A549 (cell line): ENCODE measurements at regions not wholly inside any gene's neighbourhood (a gene's known extent, or its start where the extent isn't known, plus 50 kb on each side); places are given as distances from the start of the nearest gene placed in this dataset.

Experiments
- ATAC-seq, 2 experiments: fragments of 200-7000 bp in 1 of 2; fragments of >200 bp in 1 of 2; cut with Nextera tagmentation in 1 of 2; cut with Tn5 transposase in 1 of 2; 3 replicates each; pipeline versions ENCODE4 v1.8.0 to v1.9.1; 2018 to 2020; ENCODE audit warnings: mild to moderate bottlenecking in 1 of 2, moderate library complexity in 1 of 2
- CTCF ChIA-PET: fragments of 300-600 bp; sonication (Branson Sonifier 250); formaldehyde crosslinking; extraction: SDS; loops from one replicate; lab custom pipeline; 2021; ENCODE audit warnings: antibody characterized with exemption, inconsistent platforms; lab: Yijun Ruan, JAX
- POLR2A ChIA-PET: fragments of 350-600 bp; formaldehyde crosslinking; extraction: SDS; loops from one replicate; lab custom pipeline; 2021; ENCODE audit warnings: antibody characterized with exemption, inconsistent platforms; lab: Yijun Ruan, JAX
- DNase-seq, 2 experiments: peaks; one replicate each; pipeline versions ENCODE4 v3.0.0 to v3.0.0-alpha.2; 2011 to 2016; ENCODE audit warnings: low read depth in 1 of 2, low spot score in 1 of 2
- FAIRE-seq: peaks from 2 replicates; lab custom pipeline; 2011; peaks lifted over from hg19 to GRCh38; lab: Jason Lieb, UNC
- H3K27ac ChIP-seq, 2 experiments: fragments of >200 bp; sonication (Bioruptor Twin); formaldehyde crosslinking; 3 replicates each; pipeline ENCODE4 v1.5.1; 2016 to 2017
- H3K4me1 ChIP-seq: fragments of >200 bp; sonication (Bioruptor Twin); formaldehyde crosslinking; 3 replicates; pipeline ENCODE4 v1.6.1; 2016
- H3K4me2 ChIP-seq: fragments of >200 bp; sonication (Bioruptor Twin); formaldehyde crosslinking; 3 replicates; pipeline ENCODE4 v1.6.1; 2016
- H3K4me3 ChIP-seq: fragments of >200 bp; sonication (Bioruptor Twin); formaldehyde crosslinking; 3 replicates; pipeline ENCODE4 v1.5.1; 2016
- H3K9me3 ChIP-seq: fragments of >200 bp; sonication (Bioruptor Twin); formaldehyde crosslinking; 3 replicates; pipeline ENCODE4 v1.6.1; 2016
- ATOH8 ChIP-seq: fragments of 250-450 bp; sonication (Bioruptor Pico); IDR thresholded peaks from 2 replicates; pipeline ENCODE4 v1.5.0; 2020; ENCODE audit warnings: low read depth, mild to moderate bottlenecking, moderate library complexity
- CHD2 ChIP-seq: fragments of 150-350 bp; IDR thresholded peaks from 2 replicates; pipeline ENCODE4 v1.6.1; 2014; ENCODE audit warnings: low read length; ENCODE audit not compliant: partially characterized antibody
- E2F6 ChIP-seq: IDR thresholded peaks from 2 replicates; pipeline ENCODE4 v1.6.1; 2012; ENCODE audit warnings: low read depth, borderline replicate concordance
- EHMT2 ChIP-seq: fragments of 200-600 bp; sonication (generic); IDR thresholded peaks from 2 replicates; pipeline ENCODE4 v1.6.1; 2016; ENCODE audit warnings: antibody characterized with exemption, low read depth, mild to moderate bottlenecking, moderate library complexity
- EP300 ChIP-seq, 2 experiments: fragments of >200 bp; sonication (Bioruptor Twin); formaldehyde crosslinking; IDR thresholded peaks; 2 replicates in 1 of 2; 3 replicates in 1 of 2; pipeline ENCODE4 v1.6.1; 2016 to 2017
- FOSL2 ChIP-seq, 2 experiments: fragments of 450-650 bp in 1 of 2; fragments of >200 bp in 1 of 2; sonication (Bioruptor Twin) in 1 of 2; formaldehyde crosslinking; IDR thresholded peaks; 2 replicates each; pipeline versions ENCODE4 v1.5.0 to v1.6.1; 2016 to 2020; ENCODE audit warnings: mild to moderate bottlenecking in 1 of 2, moderate library complexity in 1 of 2
- FOXS1 ChIP-seq: fragments of 250-450 bp; sonication (Bioruptor Pico); IDR thresholded peaks from 2 replicates; pipeline ENCODE4 v1.5.0; 2020; ENCODE audit warnings: mild to moderate bottlenecking, moderate library complexity
- HES2 ChIP-seq: fragments of >200 bp; sonication (Bioruptor Twin); formaldehyde crosslinking; IDR thresholded peaks from 2 replicates; pipeline ENCODE4 v1.6.1; 2016
- HEYL ChIP-seq: fragments of 250-450 bp; sonication (Bioruptor Pico); IDR thresholded peaks from 2 replicates; pipeline ENCODE4 v1.8.0; 2021; ENCODE audit warnings: mild to moderate bottlenecking, moderate library complexity
- HOXA7 ChIP-seq: fragments of 250-450 bp; sonication (Bioruptor Pico); IDR thresholded peaks from 2 replicates; pipeline ENCODE4 v1.5.0; 2020; ENCODE audit warnings: mild to moderate bottlenecking, moderate library complexity
- JUN ChIP-seq, 2 experiments: fragments of >200 bp; sonication (Bioruptor Twin); formaldehyde crosslinking; IDR thresholded peaks; 2 replicates in 1 of 2; 3 replicates in 1 of 2; pipeline ENCODE4 v1.6.1; 2016 to 2017
- JUNB ChIP-seq: fragments of >200 bp; sonication (Bioruptor Twin); formaldehyde crosslinking; IDR thresholded peaks from 2 replicates; pipeline ENCODE4 v1.6.1; 2016
- KDM5A ChIP-seq: fragments of 200-600 bp; sonication (generic); IDR thresholded peaks from 2 replicates; pipeline ENCODE4 v1.6.1; 2016; ENCODE audit warnings: antibody characterized with exemption, mild to moderate bottlenecking
- NPAS2 ChIP-seq: fragments of 250-450 bp; sonication (Bioruptor Pico); IDR thresholded peaks from 2 replicates; pipeline ENCODE4 v1.8.0; 2022; ENCODE audit warnings: mild to moderate bottlenecking, moderate library complexity, borderline replicate concordance
- NR3C1 ChIP-seq: fragments of >200 bp; sonication (Bioruptor Twin); formaldehyde crosslinking; IDR thresholded peaks from 3 replicates; pipeline ENCODE4 v1.6.1; 2017
- POLR2A ChIP-seq: IDR thresholded peaks from 2 replicates; pipeline ENCODE4 v1.6.1; 2012; ENCODE audit warnings: mild to moderate bottlenecking, low read length
- RARB ChIP-seq: fragments of 250-450 bp; sonication (Bioruptor Pico); IDR thresholded peaks from 2 replicates; pipeline ENCODE4 v1.8.0; 2021; ENCODE audit warnings: mild to moderate bottlenecking, moderate library complexity
- RFX5 ChIP-seq: fragments of 450-650 bp; IDR thresholded peaks from 2 replicates; pipeline ENCODE4 v1.7.1; 2014; ENCODE audit warnings: antibody characterized with exemption, mild to moderate bottlenecking, moderate library complexity
- SMC3 ChIP-seq: fragments of >200 bp; sonication (Bioruptor Twin); formaldehyde crosslinking; IDR thresholded peaks from 3 replicates; pipeline ENCODE4 v1.6.1; 2018; ENCODE audit warnings: inconsistent platforms
- TP53 ChIP-seq: fragments of 250-450 bp; sonication (Bioruptor Pico); IDR thresholded peaks from 2 replicates; pipeline ENCODE4 v1.5.0; 2021; ENCODE audit warnings: mild to moderate bottlenecking, moderate library complexity
- WGBS: methylation state at CpG from one replicate; pipeline ENCODE4 v1.1.6; 2017; ENCODE audit errors: missing lambda C conversion rate; 5-methylcytosine and 5-hydroxymethylcytosine counted together

GRCh38 chr3:36244728-36245127, 135.6 kb upstream of the STAC start:
- POLR2A ChIA-PET, result no interaction called here
- ATAC-seq (no peak), FAIRE-seq (no peak), DNase-seq (no peak)
- Histone ChIP-seq H3K27ac (no peak overlapping the region), H3K9me3 (no peaks in the 10 kb centered on the region), H3K4me1 (0 out of 3 replicates have a peak, but pooled peaks cover 2% of the 10 kb centered on the region), H3K4me2 (no peak overlapping the region)
- 62% methylated on average over 1 of the region's 1 CpG for WGBS
- CTCF ChIA-PET, result no interaction called here
- TF ChIP-seq FOXS1 (CRISPR knock-in tag) (no peak), SMC3 (no peak)
- TF ChIP-seq, all 56 proteins: peak for 0
- H3K4me3 ChIP-seq, result no peak overlapping the region

- no peak overlapping the region for H3K4me3 ChIP-seq
- CTCF ChIA-PET, result no interaction called here
- H3K27ac ChIP-seq, result no peak overlapping the region
- DNase-seq (no peak), ATAC-seq (no peak)
- peaks cover 7% of the 10 kb centered on the region; the same call in 2 of the 3 replicates for H3K9me3 ChIP-seq
- TF ChIP-seq NPAS2 (CRISPR knock-in tag), result no peak
- TF ChIP-seq, all 56 proteins: peak for 0
- POLR2A ChIA-PET, result no interaction called here
- 0 out of 3 replicates have a peak, but pooled peaks cover 2% of the 10 kb centered on the region for H3K4me1 ChIP-seq
- no peak for FAIRE-seq
- 48% methylated on average over 3 of the region's 3 CpGs for WGBS
- no peak overlapping the region for H3K4me2 ChIP-seq
Observed at GRCh38 chr3:36248374-36248773, 131.9 kb upstream of the STAC start.

- no peak for ATAC-seq
- CTCF ChIA-PET, result no interaction called here
- no CpG with 5 or more reads among the region's 1 CpG for WGBS
- H3K27ac ChIP-seq, result no peak overlapping the region
- TF ChIP-seq JUN (IDR thresholded peaks at IDR 0.05) (no peak), JUNB (no peak), EP300 (IDR thresholded peaks at IDR 0.05) (no peak), FOSL2 (IDR thresholded peaks at IDR 0.05) (no peak), FOSL2 (CRISPR knock-in tag; IDR thresholded peaks at IDR 0.05) (no peak), NR3C1 (no peak), HOXA7 (CRISPR knock-in tag) (no peak), ATOH8 (CRISPR knock-in tag) (no peak), POLR2A (no peak), CHD2 (no peak), E2F6 (no peak), HES2 (no peak), KDM5A (no peak), HEYL (no peak)
- no peaks in the 10 kb centered on the region for H3K4me1 ChIP-seq
- H3K9me3 ChIP-seq, result peaks cover 7% of the 10 kb centered on the region; the same call in 2 of the 3 replicates
- POLR2A ChIA-PET, result no interaction called here
- H3K4me2 ChIP-seq, result no peak overlapping the region
- DNase-seq, result no peak
- no peak for FAIRE-seq
- H3K4me3 ChIP-seq, result no peak overlapping the region
Observed at GRCh38 chr3:36250191-36250590, 130.1 kb upstream of the STAC start.

- ATAC-seq (peak in 1 of 2 experiments; percentile 30; a peak in 1 of 6 replicates), DNase-seq (no peak), FAIRE-seq (no peak)
- Histone ChIP-seq H3K4me3 (no peak overlapping the region), H3K9me3 (peaks cover 7% of the 10 kb centered on the region; the same call in 1 of the 3 replicates), H3K27ac (no peak overlapping the region), H3K4me1 (peaks cover 6% of the 10 kb centered on the region; the same call in 1 of the 3 replicates), H3K4me2 (no peak overlapping the region)
- CTCF ChIA-PET, result interaction anchor here (1.1 kb wide), 1 partner anchor 13 kb away, joined by 3 read pairs; no protein-coding TSS in a partner anchor
- POLR2A ChIA-PET, result no interaction called here
- TF ChIP-seq TP53 (CRISPR knock-in tag), result no peak
- no peak for TF ChIP-seq RARB (CRISPR knock-in tag)
- no peak for TF ChIP-seq RFX5
- TF ChIP-seq EHMT2, result no peak
- no peak for TF ChIP-seq E2F6
- WGBS, result 60% methylated on average over 3 of the region's 3 CpGs
Observed at GRCh38 chr3:36257158-36257852, 123.0 kb upstream of the STAC start.
